Activated CD8-positive, alpha-beta T cell treated with anti-CD3 and anti-CD28 coated beads, Interleukin-2, amount 10 ng/mL, durations not matched to agents 7 days and 5 days (primary cell): ENCODE measurements at regions not wholly inside any gene's neighbourhood (a gene's known extent, or its start where the extent isn't known, plus 50 kb on each side); places are given as distances from the start of the nearest gene placed in this dataset.

Experiments used
- ATAC-seq: fragments of 150-1000 bp; cut with Tn5 transposase; one replicate; pipeline ENCODE4 v1.10.0; 2021; ENCODE audit warnings: moderate library complexity
- CTCF ChIA-PET: fragments of 350-600 bp; sonication (Branson Sonifier 250); formaldehyde crosslinking; loops from one replicate; lab custom pipeline; 2021; ENCODE audit warnings: antibody characterized with exemption; lab: Charles Lee
- POLR2A ChIA-PET: fragments of 350-600 bp; sonication (Branson Sonifier 250); formaldehyde crosslinking; loops from one replicate; lab custom pipeline; 2021; ENCODE audit warnings: antibody characterized with exemption; lab: Charles Lee
- DNase-seq: peaks from one replicate; pipeline ENCODE4 v3.0.0-alpha.2; 2020
- H3K27ac Mint-ChIP-seq: one replicate; pipeline ENCODE4 v1.8.0; 2021; ENCODE audit warnings: mild to moderate bottlenecking, mixed read lengths
- H3K27me3 Mint-ChIP-seq: one replicate; pipeline ENCODE4 v1.8.0; 2021; ENCODE audit warnings: low read depth, mixed read lengths
- H3K36me3 Mint-ChIP-seq: one replicate; pipeline ENCODE4 v1.8.0; 2021; ENCODE audit warnings: low read depth, mixed read lengths
- H3K4me1 Mint-ChIP-seq: one replicate; pipeline ENCODE4 v1.8.0; 2021; ENCODE audit warnings: low read depth, mixed read lengths
- H3K4me3 Mint-ChIP-seq: one replicate; pipeline ENCODE4 v1.8.0; 2021; ENCODE audit warnings: mild to moderate bottlenecking, mixed read lengths
- H3K9me3 Mint-ChIP-seq: one replicate; pipeline ENCODE4 v1.8.0; 2022; ENCODE audit warnings: mixed read lengths; ENCODE audit not compliant: insufficient read depth

DNA sequence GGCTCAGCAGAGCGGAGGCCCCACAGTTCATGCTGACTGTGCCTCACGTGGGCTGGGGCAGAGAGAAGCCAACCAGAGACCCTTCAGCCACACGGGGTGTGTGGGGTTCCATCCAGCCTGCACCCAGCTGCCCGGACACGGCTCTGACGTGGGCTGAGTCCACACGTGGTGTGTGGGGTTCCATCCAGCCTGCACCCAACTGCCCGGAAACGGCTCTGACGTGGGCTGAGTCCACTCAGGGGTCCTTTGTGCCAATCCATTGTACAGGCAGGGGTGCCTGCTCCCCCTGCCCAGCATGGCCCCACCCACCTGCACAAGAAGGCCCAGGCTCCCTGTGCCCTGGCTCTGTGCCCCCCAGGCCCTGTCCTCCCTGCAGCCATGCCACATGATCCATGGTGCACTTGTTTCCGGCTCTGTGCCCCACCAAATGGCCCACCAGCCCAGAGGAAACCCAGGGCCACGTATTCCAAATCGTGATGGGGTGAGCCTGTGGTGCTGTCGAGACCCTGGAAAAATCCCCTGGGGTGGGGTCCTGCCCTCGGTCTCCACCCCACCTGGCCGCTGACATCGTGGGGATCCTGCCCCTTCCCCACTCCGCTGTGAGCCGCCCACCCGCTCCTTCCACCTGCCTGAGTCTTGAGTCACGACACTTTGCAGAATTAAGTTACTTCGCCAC lies 99.3 kb upstream of the SFSWAP start:
- ATAC-seq, result no peak
- POLR2A ChIA-PET, result no interaction called here
- CTCF ChIA-PET, result no interaction called here
- H3K4me1 Mint-ChIP-seq, result peaks cover 30% of the 10 kb centered on the region
- no peak overlapping the region for H3K4me3 Mint-ChIP-seq
- peaks cover 2% of the 10 kb centered on the region for H3K36me3 Mint-ChIP-seq
- H3K9me3 Mint-ChIP-seq, result no peaks in the 10 kb centered on the region
- no peak overlapping the region for H3K27ac Mint-ChIP-seq
- no peaks in the 10 kb centered on the region for H3K27me3 Mint-ChIP-seq
- DNase-seq, result no peak

DNA sequence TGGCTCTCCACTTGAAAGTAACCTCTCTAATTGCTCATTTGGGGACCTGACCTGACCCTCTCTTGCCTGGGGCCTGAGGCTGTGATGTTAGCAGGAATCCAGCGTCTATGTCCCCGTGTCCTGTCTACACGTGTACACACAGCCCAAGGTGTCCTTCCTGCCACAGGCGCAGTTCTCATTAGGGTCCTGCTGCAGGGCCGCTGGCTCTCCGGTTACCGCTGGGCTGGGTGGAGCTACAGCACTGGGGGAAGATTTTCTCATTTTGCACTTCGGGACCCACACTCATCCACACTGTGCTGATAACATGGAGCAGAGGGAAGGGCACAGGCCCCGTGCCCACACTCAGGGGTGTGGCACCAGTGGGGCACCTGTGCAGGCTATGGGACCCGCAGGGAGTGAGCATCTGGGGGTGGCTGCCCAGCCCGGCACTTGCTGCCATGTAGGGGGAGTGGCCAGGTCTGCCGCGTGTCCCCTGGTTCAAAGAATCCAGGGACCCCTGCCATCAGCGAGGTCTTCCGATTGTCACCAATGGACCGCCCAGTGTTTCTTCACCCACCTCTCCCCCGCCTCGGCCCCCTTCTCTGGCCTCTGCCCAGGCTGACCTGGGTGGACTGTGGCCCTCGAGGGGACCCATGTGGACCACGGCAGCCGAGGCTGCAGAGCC lies 98.7 kb upstream of the SFSWAP start:
- CTCF ChIA-PET, result no interaction called here
- Mint-ChIP-seq H3K36me3 (peaks cover 2% of the 10 kb centered on the region), H3K4me1 (peaks cover 25% of the 10 kb centered on the region), H3K9me3 (no peaks in the 10 kb centered on the region), H3K4me3 (no peak overlapping the region), H3K27ac (no peak overlapping the region), H3K27me3 (peaks cover 2% of the 10 kb centered on the region)
- ATAC-seq (no peak), DNase-seq (no peak)
- POLR2A ChIA-PET, result no interaction called here

DNA sequence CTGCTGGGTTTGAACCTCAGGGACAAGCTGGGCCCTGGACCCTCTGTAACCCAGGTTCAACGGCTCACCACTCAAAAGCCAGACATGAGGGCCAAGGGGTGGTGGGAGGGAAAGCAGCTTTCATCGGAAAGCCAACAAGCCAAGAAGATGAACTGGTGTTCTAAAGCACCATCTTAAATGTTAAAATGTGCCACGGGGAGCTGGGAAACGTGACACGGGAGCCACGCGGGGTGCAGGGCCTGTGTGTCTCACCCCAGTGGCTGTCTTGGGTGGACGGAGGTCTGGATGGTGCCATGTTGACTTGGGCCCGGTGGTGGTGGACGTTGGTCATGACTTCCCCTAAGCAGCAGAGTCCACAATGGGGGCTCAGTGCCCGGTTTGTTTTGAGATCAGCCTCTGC lies 97.7 kb upstream of the SFSWAP start:
- Mint-ChIP-seq H3K4me1 (peaks cover 16% of the 10 kb centered on the region), H3K27ac (no peak overlapping the region), H3K9me3 (no peaks in the 10 kb centered on the region), H3K4me3 (no peak overlapping the region), H3K27me3 (peaks cover 2% of the 10 kb centered on the region), H3K36me3 (no peaks in the 10 kb centered on the region)
- no peak for DNase-seq
- ATAC-seq, result no peak
- CTCF ChIA-PET, result no interaction called here
- POLR2A ChIA-PET, result no interaction called here

DNA sequence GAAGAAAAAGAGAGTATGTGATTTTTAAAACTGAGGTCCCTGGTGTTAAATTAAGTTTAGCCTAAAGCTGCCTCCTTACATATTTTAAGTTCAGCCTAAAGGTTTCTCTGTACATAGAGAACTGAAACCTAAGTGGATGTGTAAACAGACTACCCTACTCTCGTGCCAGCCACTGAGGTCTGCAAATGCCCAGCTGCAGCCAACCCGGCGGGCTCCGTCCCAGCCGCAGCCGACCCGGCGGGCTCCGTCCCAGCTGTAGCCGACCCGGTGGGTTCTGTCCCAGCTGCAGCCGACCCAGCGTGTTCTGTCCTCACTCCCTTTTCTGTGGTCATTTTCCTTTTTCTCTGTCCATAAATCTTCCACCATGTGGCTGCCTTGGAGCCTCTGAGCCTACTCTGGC lies 97.2 kb upstream of the SFSWAP start:
- Mint-ChIP-seq H3K4me3 (no peak overlapping the region), H3K4me1 (peaks cover 12% of the 10 kb centered on the region), H3K9me3 (no peaks in the 10 kb centered on the region), H3K27ac (no peak overlapping the region), H3K36me3 (no peaks in the 10 kb centered on the region), H3K27me3 (peaks cover 2% of the 10 kb centered on the region)
- ChIA-PET CTCF (no interaction called here), POLR2A (no interaction called here)
- ATAC-seq (no peak), DNase-seq (no peak)

DNA sequence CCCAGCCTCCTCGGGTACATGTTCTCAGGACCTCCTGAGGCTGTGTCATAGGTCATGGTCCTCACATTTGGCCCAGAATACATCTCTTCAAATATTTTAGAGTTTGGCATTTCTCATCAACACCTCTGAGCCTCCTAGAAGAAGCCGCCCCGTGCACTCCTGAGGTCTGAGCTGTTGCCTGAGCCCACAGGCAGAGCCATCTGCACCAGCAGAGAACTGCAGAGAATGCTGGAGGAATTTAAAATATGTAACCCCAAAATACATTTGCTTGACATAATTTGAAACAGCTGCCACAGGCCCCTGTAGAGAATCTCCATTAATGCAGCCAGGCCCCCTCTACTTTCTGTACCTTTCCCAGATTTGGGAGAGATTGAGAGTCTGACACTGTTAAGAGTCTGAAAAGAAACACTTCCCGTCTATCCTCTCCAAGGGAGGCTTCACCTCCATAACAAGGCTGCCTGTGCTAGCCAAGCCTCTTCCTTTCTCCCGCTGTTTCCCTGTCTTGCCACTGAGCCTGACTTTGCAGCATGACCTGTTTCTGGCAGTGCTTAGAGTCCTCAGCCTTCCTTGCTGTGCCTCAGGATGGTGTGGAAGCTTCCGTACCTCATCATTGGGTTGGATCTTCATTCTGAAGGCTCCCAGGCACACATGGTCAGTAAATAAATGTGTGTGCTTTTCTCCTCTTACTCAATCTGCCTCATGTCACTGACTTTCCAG lies 95.4 kb upstream of the SFSWAP start:
- ATAC-seq (no peak), DNase-seq (no peak)
- Mint-ChIP-seq H3K4me3 (no peak overlapping the region), H3K36me3 (no peaks in the 10 kb centered on the region), H3K9me3 (no peaks in the 10 kb centered on the region), H3K4me1 (no peaks in the 10 kb centered on the region), H3K27me3 (peaks cover 2% of the 10 kb centered on the region), H3K27ac (no peak overlapping the region)
- ChIA-PET POLR2A (no interaction called here), CTCF (no interaction called here)

DNA sequence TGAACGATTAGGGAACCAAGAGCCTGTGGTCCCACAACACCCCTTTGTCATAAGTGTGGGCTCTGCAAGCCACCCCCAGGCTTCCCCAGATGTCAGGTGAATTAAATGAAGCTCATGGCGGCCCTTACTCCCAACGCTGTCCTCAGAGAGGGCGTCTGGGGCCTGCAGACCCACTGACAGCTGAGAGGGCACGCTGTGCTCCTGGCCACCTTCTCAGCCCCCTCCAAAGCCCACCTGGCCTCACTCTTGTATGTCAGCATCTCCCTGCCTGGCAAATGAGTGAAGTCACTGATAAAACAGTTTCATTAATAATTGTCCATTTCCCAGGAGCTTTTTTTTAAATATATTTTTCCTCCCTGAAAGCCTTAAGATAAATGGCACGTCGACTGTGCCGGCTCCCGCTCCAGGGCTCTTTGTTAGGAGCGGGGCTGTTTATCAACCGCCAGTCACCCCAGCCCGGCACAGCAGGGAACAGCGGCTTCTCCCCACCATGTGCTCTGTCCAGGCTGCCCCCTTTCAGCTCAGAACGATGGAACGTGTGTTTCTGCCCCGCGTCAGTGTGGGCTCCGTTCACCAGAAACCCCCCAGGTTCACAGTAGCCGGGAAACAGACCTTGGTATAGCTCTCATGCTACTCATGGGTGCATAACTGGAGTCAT lies 94.7 kb upstream of the SFSWAP start:
- H3K36me3 Mint-ChIP-seq, result no peaks in the 10 kb centered on the region
- H3K4me3 Mint-ChIP-seq, result no peak overlapping the region

DNA sequence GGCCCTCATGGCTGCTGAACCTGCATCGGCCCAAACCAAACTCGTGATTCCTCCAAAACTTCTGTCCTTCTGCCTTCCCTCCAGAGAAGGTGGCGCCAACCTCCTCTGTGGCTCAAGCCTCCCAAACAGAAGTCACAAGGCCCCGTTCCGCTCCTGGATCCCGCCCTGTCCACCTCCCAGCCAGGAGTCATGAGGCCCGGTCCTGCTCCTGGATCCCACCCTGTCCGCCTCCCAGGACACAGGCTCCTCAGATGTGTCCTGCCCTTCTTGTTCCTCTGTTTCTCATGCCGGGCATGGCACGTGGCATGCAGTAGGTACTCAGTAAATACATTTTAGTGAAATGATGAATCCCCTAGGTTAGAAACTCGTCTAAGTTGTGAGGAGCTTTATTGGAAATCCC lies 94.2 kb upstream of the SFSWAP start:
- CTCF ChIA-PET, result no interaction called here
- no peaks in the 10 kb centered on the region for H3K4me1 Mint-ChIP-seq
- ATAC-seq (no peak), DNase-seq (no peak)
- H3K9me3 Mint-ChIP-seq, result no peaks in the 10 kb centered on the region
- H3K4me3 Mint-ChIP-seq, result no peak overlapping the region
- H3K36me3 Mint-ChIP-seq, result no peaks in the 10 kb centered on the region
- POLR2A ChIA-PET, result no interaction called here
- H3K27ac Mint-ChIP-seq, result no peak overlapping the region
- peaks cover 2% of the 10 kb centered on the region for H3K27me3 Mint-ChIP-seq

More for the DNA sequence above, 94.7 kb upstream of the SFSWAP start:
- H3K9me3 Mint-ChIP-seq, result no peaks in the 10 kb centered on the region
- no peak overlapping the region for H3K27ac Mint-ChIP-seq
- DNase-seq, result no peak
- H3K4me1 Mint-ChIP-seq, result no peaks in the 10 kb centered on the region
- POLR2A ChIA-PET, result no interaction called here
- no peak for ATAC-seq
- peaks cover 2% of the 10 kb centered on the region for H3K27me3 Mint-ChIP-seq
- CTCF ChIA-PET, result no interaction called here

DNA sequence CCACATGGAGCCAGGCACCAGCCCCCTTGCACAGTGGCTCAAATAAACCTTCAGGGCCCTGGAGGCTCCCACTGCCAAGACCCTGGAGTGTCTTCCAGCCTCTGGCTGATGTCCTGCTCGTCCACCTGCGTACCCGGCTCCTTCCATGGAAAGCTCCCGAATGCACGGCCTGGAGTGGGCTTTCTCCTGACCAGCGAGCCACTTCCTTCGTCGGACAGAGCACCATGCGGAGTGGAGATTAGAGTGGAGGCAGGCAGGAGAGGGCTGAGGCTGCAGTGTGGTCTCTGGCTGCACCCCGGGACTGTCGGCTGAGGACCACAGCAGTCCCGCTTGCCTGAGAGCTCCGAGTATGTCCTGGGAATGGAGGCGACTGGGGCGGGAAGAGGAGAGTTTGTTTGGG lies 93.7 kb upstream of the SFSWAP start:
- Mint-ChIP-seq H3K36me3 (no peaks in the 10 kb centered on the region), H3K9me3 (no peaks in the 10 kb centered on the region), H3K4me3 (no peak overlapping the region), H3K27me3 (peaks cover 2% of the 10 kb centered on the region), H3K4me1 (no peaks in the 10 kb centered on the region), H3K27ac (no peak overlapping the region)
- POLR2A ChIA-PET, result no interaction called here
- CTCF ChIA-PET, result no interaction called here
- no peak for DNase-seq
- ATAC-seq, result no peak

DNA sequence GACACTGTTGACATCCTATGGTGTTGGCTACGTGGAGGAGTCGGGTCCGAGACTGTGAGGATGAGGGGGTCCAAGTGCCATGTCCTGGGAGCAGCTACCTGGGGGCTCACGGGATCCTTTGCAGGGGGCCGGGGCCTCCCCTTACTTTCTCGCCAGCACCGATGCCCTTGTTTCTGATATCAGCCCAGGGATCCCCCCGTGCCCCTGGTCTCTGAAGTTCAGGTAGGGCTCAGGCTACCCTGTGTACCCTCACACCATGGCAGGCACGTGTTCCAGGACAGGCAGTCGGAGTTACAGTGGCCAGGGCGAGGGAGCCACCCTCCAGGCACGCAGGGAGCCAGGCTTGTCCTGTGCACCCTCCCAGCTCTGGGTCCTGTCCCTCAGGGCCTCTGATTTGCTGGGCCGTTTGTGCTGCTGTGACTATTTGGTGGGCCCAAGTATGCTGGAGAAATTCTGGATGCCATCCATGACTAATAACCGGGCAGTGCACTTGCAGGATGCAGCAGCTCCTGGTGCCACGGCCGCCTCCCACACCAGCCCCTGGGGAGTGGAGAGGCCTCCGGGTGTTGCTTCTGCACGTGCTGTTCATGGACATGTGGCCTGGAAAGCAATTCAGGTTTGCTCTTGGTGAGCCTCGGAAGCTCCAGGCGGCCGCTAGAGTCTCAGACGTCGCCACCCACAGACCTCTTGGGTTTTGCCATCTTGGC lies 93.1 kb upstream of the SFSWAP start:
- POLR2A ChIA-PET, result no interaction called here
- no peaks in the 10 kb centered on the region for H3K4me1 Mint-ChIP-seq
- no peak overlapping the region for H3K27ac Mint-ChIP-seq
- H3K36me3 Mint-ChIP-seq, result no peaks in the 10 kb centered on the region
- peaks cover 2% of the 10 kb centered on the region for H3K27me3 Mint-ChIP-seq
- no peak for DNase-seq
- CTCF ChIA-PET, result no interaction called here
- ATAC-seq, result no peak
- H3K4me3 Mint-ChIP-seq, result no peak overlapping the region
- H3K9me3 Mint-ChIP-seq, result no peaks in the 10 kb centered on the region

DNA sequence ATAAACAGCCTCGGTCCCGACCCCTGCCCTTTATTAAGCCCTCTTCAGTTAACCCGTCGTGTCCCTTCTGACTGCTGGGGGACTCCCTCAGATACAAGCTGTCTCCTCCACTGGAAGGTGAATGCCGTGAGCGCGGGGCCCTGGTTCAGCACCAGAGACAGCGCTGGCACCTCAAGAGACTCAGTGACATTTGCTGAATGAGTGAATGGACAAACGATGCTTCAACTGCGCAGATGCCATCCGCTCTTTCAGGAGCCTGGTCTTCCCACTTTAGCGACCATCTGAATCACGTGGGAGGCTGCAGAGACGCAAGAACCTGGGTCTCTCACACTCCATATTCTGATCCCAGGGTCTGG lies 92.6 kb upstream of the SFSWAP start:
- Mint-ChIP-seq H3K4me3 (no peak overlapping the region), H3K36me3 (no peaks in the 10 kb centered on the region), H3K27ac (no peak overlapping the region), H3K9me3 (no peaks in the 10 kb centered on the region), H3K4me1 (no peaks in the 10 kb centered on the region), H3K27me3 (peaks cover 2% of the 10 kb centered on the region)
- ChIA-PET POLR2A (no interaction called here), CTCF (no interaction called here)
- ATAC-seq, result no peak
- peak; percentile 32 for DNase-seq

DNA sequence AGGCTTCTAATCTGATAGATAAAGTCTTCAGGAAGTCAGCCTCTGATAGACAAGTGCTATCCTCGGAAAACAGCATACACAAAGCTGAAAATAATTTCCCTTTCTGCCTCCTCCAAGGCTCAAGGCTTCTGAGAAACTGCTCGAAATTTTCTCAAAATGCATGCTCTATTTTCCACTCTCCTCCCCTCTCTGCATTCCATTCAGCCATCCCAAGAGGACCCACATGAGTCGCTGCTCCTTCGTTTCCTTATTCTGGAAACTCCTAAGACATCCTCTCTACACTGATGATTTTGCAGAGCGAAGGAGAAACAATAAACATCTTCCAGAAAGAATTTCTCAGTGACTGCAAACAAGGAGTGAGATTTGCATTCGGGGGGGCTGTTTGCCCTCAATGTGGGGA lies 92.2 kb upstream of the SFSWAP start:
- Mint-ChIP-seq H3K36me3 (no peaks in the 10 kb centered on the region), H3K4me1 (no peaks in the 10 kb centered on the region), H3K27ac (no peak overlapping the region), H3K9me3 (no peaks in the 10 kb centered on the region), H3K27me3 (peaks cover 2% of the 10 kb centered on the region), H3K4me3 (no peak overlapping the region)
- CTCF ChIA-PET, result no interaction called here
- no peak for ATAC-seq
- POLR2A ChIA-PET, result no interaction called here
- DNase-seq, result no peak
